Activated T-helper 1 cell treated with anti-CD3 and anti-CD28 coated beads, Interleukin-12 subunit alpha, Interleukin-12 subunit beta, Interleukin-2, Interleukin-4 antibody, amounts not matched to agents 30 ng/mL and 10 ng/mL and 1 ng/mL, durations not matched to agents 14 hours and 24 hours and 36 hours (primary cell): ENCODE measurements at regions not wholly inside any gene's neighbourhood (a gene's known extent, or its start where the extent isn't known, plus 50 kb on each side); places are given as distances from the start of the nearest gene placed in this dataset.
"Not testable (repeated sequence)": the region's sequence is repeated elsewhere in the genome, so short reads cannot be mapped to it uniquely, and the experiment has no call there.

Source experiments
- DNase-seq: peaks from one replicate; pipeline ENCODE4 v3.0.0; 2021; ENCODE audit warnings: low spot score
- H3K27ac Mint-ChIP-seq: one replicate; pipeline ENCODE4 v1.8.0; 2021; ENCODE audit warnings: mild to moderate bottlenecking, mixed read lengths
- H3K27me3 Mint-ChIP-seq: one replicate; pipeline ENCODE4 v1.8.0; 2022; ENCODE audit warnings: mild to moderate bottlenecking, moderate library complexity, mixed read lengths; ENCODE audit not compliant: insufficient read depth
- H3K36me3 Mint-ChIP-seq: one replicate; pipeline ENCODE4 v1.8.0; 2021; ENCODE audit warnings: low read depth, mixed read lengths
- H3K4me1 Mint-ChIP-seq: one replicate; pipeline ENCODE4 v1.8.0; 2021; ENCODE audit warnings: low read depth, mixed read lengths
- H3K4me3 Mint-ChIP-seq: one replicate; pipeline ENCODE4 v1.8.0; 2021; ENCODE audit warnings: mild to moderate bottlenecking, moderate library complexity, mixed read lengths
- H3K9me3 Mint-ChIP-seq: one replicate; pipeline ENCODE4 v1.8.0; 2021; ENCODE audit warnings: mixed read lengths
- intact Hi-C: fragments of 100-400 bp; cut with micrococcal nuclease; formaldehyde crosslinking; loops from one replicate; pipeline ENCODE4 v1.15.1; 2024

GRCh38 chrX:94814216-94814615 lies 1140.2 kb downstream of the FAM133A start:
- Mint-ChIP-seq H3K9me3 (no peaks in the 10 kb centered on the region), H3K4me1 (no peaks in the 10 kb centered on the region), H3K27me3 (no peaks in the 10 kb centered on the region), H3K27ac (no peak overlapping the region), H3K36me3 (no peaks in the 10 kb centered on the region), H3K4me3 (no peak overlapping the region)
- intact Hi-C loops: no loop called here
- DNase-seq: no peak

DNA sequence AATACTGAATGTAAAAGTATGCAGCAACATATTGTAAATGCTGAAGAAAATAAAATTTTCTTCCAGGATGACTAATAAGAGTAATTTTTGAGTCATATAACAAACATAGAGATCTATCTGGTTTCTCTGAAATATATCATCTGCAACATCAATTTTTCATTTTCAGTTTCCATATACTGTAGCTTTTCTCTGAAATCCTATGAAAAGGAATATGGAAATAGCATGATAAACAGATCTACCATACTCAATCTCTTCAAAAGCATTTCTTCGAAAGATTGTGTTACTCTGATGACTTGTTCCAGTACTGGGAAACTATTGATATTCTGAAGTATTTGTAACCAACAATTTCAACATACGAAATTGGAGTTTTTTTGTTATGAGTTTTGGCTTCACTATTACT lies 1156.7 kb downstream of the FAM133A start:
- no peaks in the 10 kb centered on the region for H3K36me3 Mint-ChIP-seq
- H3K4me3 Mint-ChIP-seq: no peak overlapping the region
- H3K4me1 Mint-ChIP-seq: no peaks in the 10 kb centered on the region
- H3K27ac Mint-ChIP-seq: no peak overlapping the region
- no peaks in the 10 kb centered on the region for H3K27me3 Mint-ChIP-seq
- no peak for DNase-seq
- intact Hi-C loops: no loop called here
- no peaks in the 10 kb centered on the region for H3K9me3 Mint-ChIP-seq

DNA sequence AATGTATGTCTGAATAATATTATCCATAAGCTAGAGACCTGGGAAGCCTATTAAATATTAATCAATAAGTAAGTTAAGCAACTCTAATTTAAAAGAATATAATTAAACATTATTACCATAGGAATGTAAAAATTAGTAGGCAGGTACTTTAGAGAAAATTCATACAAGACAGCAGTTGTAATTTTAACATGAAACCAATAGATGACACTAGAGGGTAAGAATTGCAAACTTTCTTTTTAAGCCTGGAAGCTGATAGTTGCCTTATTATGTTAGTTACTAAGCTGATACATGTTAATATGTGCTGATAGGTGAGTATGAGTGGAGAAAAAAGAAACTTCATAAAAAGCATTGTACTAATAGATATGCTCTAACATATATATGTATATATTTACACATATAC lies 1157.4 kb downstream of the FAM133A start:
- Mint-ChIP-seq H3K4me3 (no peak overlapping the region), H3K36me3 (no peaks in the 10 kb centered on the region), H3K27ac (no peak overlapping the region), H3K9me3 (no peaks in the 10 kb centered on the region), H3K27me3 (no peaks in the 10 kb centered on the region), H3K4me1 (no peaks in the 10 kb centered on the region)
- DNase-seq: no peak
- intact Hi-C loops: no loop called here

DNA sequence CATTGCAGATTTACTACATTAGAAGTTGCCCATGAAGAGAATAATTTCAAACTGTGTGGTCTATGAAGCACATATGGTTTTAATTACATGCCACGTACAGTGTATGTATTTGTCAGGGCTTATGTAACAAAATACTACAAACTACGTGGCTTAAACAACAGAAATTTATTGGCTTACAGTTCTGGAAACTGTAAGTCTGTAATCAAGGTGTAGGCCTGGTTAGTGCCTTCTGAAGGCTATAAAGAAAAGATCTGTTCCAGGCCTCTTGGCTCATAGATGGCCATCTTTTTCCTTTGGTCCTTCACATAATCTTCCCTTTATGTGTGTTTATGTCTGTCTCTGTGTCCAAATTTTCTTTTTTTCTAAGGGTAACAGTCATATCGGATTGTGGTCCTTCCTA lies 1160.2 kb downstream of the FAM133A start:
- Mint-ChIP-seq H3K36me3 (no peaks in the 10 kb centered on the region), H3K27ac (no peak overlapping the region), H3K27me3 (no peaks in the 10 kb centered on the region), H3K9me3 (no peaks in the 10 kb centered on the region), H3K4me1 (no peaks in the 10 kb centered on the region), H3K4me3 (no peak overlapping the region)
- intact Hi-C loops: no loop called here
- DNase-seq: no peak

- intact Hi-C loops: no loop called here
- Mint-ChIP-seq H3K36me3 (no peaks in the 10 kb centered on the region), H3K4me1 (no peaks in the 10 kb centered on the region), H3K27me3 (no peaks in the 10 kb centered on the region), H3K27ac (no peak overlapping the region), H3K4me3 (no peak overlapping the region), H3K9me3 (no peaks in the 10 kb centered on the region)
- no peak for DNase-seq
These were observed 1176.8 kb downstream of the FAM133A start for GRCh38 chrX:94850811-94851210.

DNA sequence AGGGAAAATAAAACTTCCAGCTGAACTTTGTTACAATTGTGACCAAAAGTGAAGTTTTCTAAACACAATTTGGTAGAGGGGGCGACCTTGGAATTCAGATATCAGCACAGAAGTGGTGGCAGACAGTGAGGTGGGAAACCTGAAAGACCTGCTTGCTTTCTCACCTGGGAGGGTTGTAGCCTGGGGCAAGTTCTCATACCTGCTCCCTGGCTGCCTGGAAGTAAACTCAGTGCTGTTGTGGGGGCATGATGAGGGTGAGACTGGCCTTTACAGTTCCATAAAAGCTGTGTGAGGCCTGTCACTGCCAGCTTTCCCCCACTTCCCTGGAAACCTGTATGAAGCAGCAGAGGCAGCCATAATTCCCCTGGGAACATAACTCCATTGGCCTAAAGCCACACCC lies 1180.2 kb downstream of the FAM133A start:
- Mint-ChIP-seq H3K27ac (no peak overlapping the region), H3K4me3 (no peak overlapping the region), H3K4me1 (no peaks in the 10 kb centered on the region), H3K27me3 (no peaks in the 10 kb centered on the region), H3K9me3 (no peaks in the 10 kb centered on the region), H3K36me3 (no peaks in the 10 kb centered on the region)
- intact Hi-C loops: no loop called here
- no peak for DNase-seq

GRCh38 chrX:94862470-94862869 lies 1188.5 kb downstream of the FAM133A start:
- H3K36me3 Mint-ChIP-seq, intact Hi-C loops: not testable (repeated sequence)

DNA sequence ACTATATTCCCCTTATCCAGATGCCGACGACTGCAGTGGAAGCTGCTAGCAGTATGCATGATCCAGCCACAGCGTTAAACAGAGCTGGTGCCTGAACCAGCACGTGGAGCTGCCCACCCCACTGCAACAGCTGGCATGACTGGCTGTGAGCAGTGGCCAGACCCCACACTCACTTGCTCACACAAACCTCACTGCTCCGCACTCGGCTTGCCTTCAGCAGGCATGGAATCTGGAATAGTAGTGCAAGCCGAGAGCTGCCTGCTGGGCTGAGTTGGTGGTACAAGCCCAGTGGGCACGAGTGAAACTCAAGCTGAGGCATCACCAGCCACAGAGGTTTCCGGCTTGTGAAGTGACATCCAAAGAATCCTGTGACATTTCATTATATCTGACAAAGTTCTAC lies 1197.6 kb downstream of the FAM133A start:
- Mint-ChIP-seq H3K36me3 (no peaks in the 10 kb centered on the region), H3K4me3 (no peak overlapping the region), H3K9me3 (no peaks in the 10 kb centered on the region), H3K27ac (no peak overlapping the region), H3K27me3 (no peaks in the 10 kb centered on the region), H3K4me1 (no peaks in the 10 kb centered on the region)
- no peak for DNase-seq
- intact Hi-C loops: no loop called here

More at GRCh38 chrX:94862470-94862869, 1188.5 kb downstream of the FAM133A start:
- not testable (repeated sequence) for H3K4me3 Mint-ChIP-seq, H3K27ac Mint-ChIP-seq, H3K27me3 Mint-ChIP-seq, DNase-seq, H3K9me3 Mint-ChIP-seq, H3K4me1 Mint-ChIP-seq

- no peak for DNase-seq
- Mint-ChIP-seq H3K27ac (no peak overlapping the region), H3K4me1 (no peaks in the 10 kb centered on the region), H3K27me3 (no peaks in the 10 kb centered on the region), H3K9me3 (peaks cover 4% of the 10 kb centered on the region), H3K36me3 (no peaks in the 10 kb centered on the region), H3K4me3 (no peak overlapping the region)
- intact Hi-C loops: no loop called here
These were observed 1227.8 kb downstream of the FAM133A start for GRCh38 chrX:94901849-94902248.

DNA sequence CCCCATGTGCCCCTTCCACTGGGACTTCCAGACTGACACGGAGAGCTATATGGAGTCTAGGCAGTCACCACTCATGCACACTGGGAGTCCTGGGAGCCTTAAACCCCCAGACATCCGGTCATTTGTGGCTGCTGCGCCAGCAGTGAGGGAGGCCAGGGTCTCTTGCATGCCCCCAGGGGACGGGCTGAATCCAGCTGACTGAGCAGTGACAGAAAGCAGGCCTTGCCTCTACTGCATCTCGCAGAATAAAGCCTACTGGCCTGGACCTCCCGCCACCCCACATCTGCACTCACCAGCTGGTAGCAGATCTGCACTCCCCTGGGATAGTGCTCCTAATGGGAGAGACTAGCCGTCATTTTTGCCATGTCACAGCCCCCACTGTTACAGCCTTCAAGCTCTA lies 1234.2 kb downstream of the FAM133A start:
- no peak overlapping the region for H3K4me3 Mint-ChIP-seq
- H3K36me3 Mint-ChIP-seq: no peaks in the 10 kb centered on the region
- intact Hi-C loops: no loop called here
- peaks cover 2% of the 10 kb centered on the region for H3K9me3 Mint-ChIP-seq
- no peaks in the 10 kb centered on the region for H3K27me3 Mint-ChIP-seq
- DNase-seq: no peak
- no peaks in the 10 kb centered on the region for H3K4me1 Mint-ChIP-seq
- no peak overlapping the region for H3K27ac Mint-ChIP-seq

DNA sequence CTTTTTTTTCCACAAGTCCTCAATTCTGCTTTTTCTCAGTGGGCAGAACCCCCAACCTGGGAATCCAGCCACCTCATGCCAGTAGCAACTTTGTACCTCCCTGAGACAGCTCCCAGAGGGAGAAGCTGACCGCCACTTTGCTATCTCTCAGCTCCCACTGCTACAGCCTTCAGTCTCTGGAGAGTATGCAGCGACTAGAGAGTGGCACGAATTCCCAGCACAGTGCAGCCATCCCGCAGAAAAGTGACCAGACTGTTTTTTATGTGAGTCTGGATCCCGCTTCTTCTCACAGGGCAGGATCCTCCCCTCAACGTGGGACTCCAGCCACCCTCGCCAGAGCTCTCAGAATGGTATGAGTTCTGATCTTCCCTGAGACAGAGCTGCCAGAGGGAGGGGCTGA lies 1234.6 kb downstream of the FAM133A start:
- no peaks in the 10 kb centered on the region for H3K9me3 Mint-ChIP-seq
- H3K4me3 Mint-ChIP-seq: no peak overlapping the region
- H3K27ac Mint-ChIP-seq: no peak overlapping the region
- no peaks in the 10 kb centered on the region for H3K4me1 Mint-ChIP-seq
- no peak for DNase-seq
- no peaks in the 10 kb centered on the region for H3K36me3 Mint-ChIP-seq
- no peaks in the 10 kb centered on the region for H3K27me3 Mint-ChIP-seq
- intact Hi-C loops: no loop called here

GRCh38 chrX:94914235-94914634 lies 1240.2 kb downstream of the FAM133A start:
- Mint-ChIP-seq H3K27ac (no peak overlapping the region), H3K4me3 (no peak overlapping the region), H3K4me1 (no peaks in the 10 kb centered on the region), H3K27me3 (no peaks in the 10 kb centered on the region), H3K9me3 (no peaks in the 10 kb centered on the region), H3K36me3 (no peaks in the 10 kb centered on the region)
- DNase-seq: no peak
- intact Hi-C loops: no loop called here

- Mint-ChIP-seq H3K27ac (no peak overlapping the region), H3K4me3 (no peak overlapping the region), H3K9me3 (no peaks in the 10 kb centered on the region), H3K4me1 (no peaks in the 10 kb centered on the region), H3K36me3 (no peaks in the 10 kb centered on the region), H3K27me3 (no peaks in the 10 kb centered on the region)
- intact Hi-C loops: no loop called here
- no peak for DNase-seq
These were observed 1258.4 kb downstream of the FAM133A start for GRCh38 chrX:94932278-94932965.

DNA sequence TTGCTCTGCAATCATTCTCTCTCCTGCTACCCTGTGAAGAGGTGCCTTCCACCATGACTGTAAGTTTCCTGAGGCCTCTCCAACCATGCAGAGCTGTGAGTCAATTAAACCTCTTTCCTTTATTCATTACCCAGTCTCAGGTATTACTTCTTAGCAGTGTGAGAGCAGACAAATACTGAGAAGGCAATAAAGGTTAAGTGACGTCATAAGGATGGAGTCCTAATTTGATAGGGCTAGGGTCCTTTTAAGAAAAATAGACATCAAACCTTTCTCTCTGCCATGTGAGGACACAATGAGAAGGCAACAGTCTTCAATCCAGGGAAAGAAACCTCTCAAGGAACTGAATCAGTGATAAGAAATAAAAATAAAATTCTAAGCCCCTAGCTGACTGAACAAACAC lies 1262.7 kb downstream of the FAM133A start:
- no peak overlapping the region for H3K27ac Mint-ChIP-seq
- intact Hi-C loops: no loop called here

More for the DNA sequence above, 1262.7 kb downstream of the FAM133A start:
- no peak for DNase-seq
- Mint-ChIP-seq H3K4me3 (no peak overlapping the region), H3K4me1 (no peaks in the 10 kb centered on the region), H3K36me3 (no peaks in the 10 kb centered on the region), H3K9me3 (no peaks in the 10 kb centered on the region), H3K27me3 (no peaks in the 10 kb centered on the region)
